ENCODE measurements at regions not wholly inside any gene's neighbourhood (a gene's known extent, or its start where the extent isn't known, plus 50 kb on each side); places are given as distances from the start of the nearest gene placed in this dataset.

GRCh38 chr18:27277554-27277953 is 92.4 kb upstream of the CHST9 start:
- 77 to 94% (median 86%) methylated on average over 3 of the region's 3 CpGs for WGBS, 5 donors
- no peaks in the 10 kb centered on the region for H3K4me1 ChIP-seq
- no peak overlapping the region for H3K4me3 ChIP-seq
- peaks cover 0 to 10% (median 0%) of the 10 kb centered on the region in 8 donors for H3K9me3 ChIP-seq
- H3K27ac ChIP-seq: no peak overlapping the region
- H3K27me3 ChIP-seq (replicated peaks in 1 of 7): no peaks in the 10 kb centered on the region
- no peak for TF ChIP-seq POLR2A (IDR thresholded peaks at IDR 0.05)
- TF ChIP-seq CTCF (IDR thresholded peaks at IDR 0.05 in 8 of 11, conservative IDR thresholded peaks at IDR 0.05 in 3 of 11): no peak
- TF ChIP-seq POLR2AphosphoS5 (IDR thresholded peaks at IDR 0.05): no peak
- intact Hi-C loops (cut with DNase I; ENCODE audit: low total_unique reads): no loop called here
- DNase-seq: no peak
- no peaks in the 10 kb centered on the region for H3K36me3 ChIP-seq

- no peak for DNase-seq
- WGBS, 5 donors: 80 to 93% (median 85%) methylated on average over 6 of the region's 6 CpGs
- no peak for TF ChIP-seq POLR2A (IDR thresholded peaks at IDR 0.05)
- no peak for TF ChIP-seq CTCF (IDR thresholded peaks at IDR 0.05 in 8 of 11, conservative IDR thresholded peaks at IDR 0.05 in 3 of 11)
- TF ChIP-seq POLR2AphosphoS5 (IDR thresholded peaks at IDR 0.05): no peak
- intact Hi-C loops (cut with DNase I; ENCODE audit: low total_unique reads): no loop called here
- Histone ChIP-seq H3K27ac (no peak overlapping the region), H3K9me3 (peaks cover 0 to 10% (median 0%) of the 10 kb centered on the region in 8 donors), H3K27me3 (replicated peaks in 1 of 7) (no peaks in the 10 kb centered on the region), H3K4me1 (no peaks in the 10 kb centered on the region), H3K4me3 (no peak overlapping the region), H3K36me3 (no peaks in the 10 kb centered on the region)
Observed at GRCh38 chr18:27276886-27277285, 91.8 kb upstream of the CHST9 start.

- H3K4me3 ChIP-seq: no peak overlapping the region
- no peak overlapping the region for H3K27ac ChIP-seq
- TF ChIP-seq CTCF (IDR thresholded peaks at IDR 0.05 in 8 of 11, conservative IDR thresholded peaks at IDR 0.05 in 3 of 11) (no peak), POLR2A (IDR thresholded peaks at IDR 0.05) (no peak)
- peaks cover 0 to 13% (median 4%) of the 10 kb centered on the region in 8 donors for H3K9me3 ChIP-seq
- no peaks in the 10 kb centered on the region for H3K36me3 ChIP-seq
- intact Hi-C loops (cut with DNase I; ENCODE audit: low total_unique reads): no loop called here
- no peak for DNase-seq
- H3K4me1 ChIP-seq: no peaks in the 10 kb centered on the region
- WGBS, 5 donors: 36 to 75% (median 62%) methylated on average over 2 of the region's 2 CpGs
- no peaks in the 10 kb centered on the region for H3K27me3 ChIP-seq (replicated peaks in 1 of 7)
Observed at GRCh38 chr18:27276479-27276878, 91.4 kb upstream of the CHST9 start.

- peaks cover 0 to 29% (median 16%) of the 10 kb centered on the region in 8 donors for H3K9me3 ChIP-seq
- no peak overlapping the region for H3K4me3 ChIP-seq
- no peaks in the 10 kb centered on the region for H3K36me3 ChIP-seq
- intact Hi-C loops (cut with DNase I; ENCODE audit: low total_unique reads): no loop called here
- H3K27ac ChIP-seq: no peak overlapping the region
- TF ChIP-seq POLR2A (IDR thresholded peaks at IDR 0.05) (no peak), CTCF (IDR thresholded peaks at IDR 0.05 in 8 of 11, conservative IDR thresholded peaks at IDR 0.05 in 3 of 11) (no peak), POLR2AphosphoS5 (IDR thresholded peaks at IDR 0.05) (no peak)
- no peaks in the 10 kb centered on the region for H3K4me1 ChIP-seq
- no peak for DNase-seq
- H3K27me3 ChIP-seq (replicated peaks in 1 of 7): no peaks in the 10 kb centered on the region
- WGBS, 5 donors: 89 to 95% (median 91%) methylated on average over 3 of the region's 3 CpGs
Observed at GRCh38 chr18:27274901-27275300, 89.8 kb upstream of the CHST9 start.

Data from spleen (tissue), 11 donors.